HG03097 (cell line): ENCODE measurements at regions not wholly inside any gene's neighbourhood (a gene's known extent, or its start where the extent isn't known, plus 50 kb on each side); places are given as distances from the start of the nearest gene placed in this dataset.

Experiments
- ATAC-seq: cut with Tn5 transposase; IDR thresholded peaks from one replicate; pipeline ENCODE4 v1.9.1; 2021; ENCODE audit not compliant: unreplicated experiment, low FRiP score

- no peak for ATAC-seq
These were observed 54.1 kb upstream of the SPATA13 start for GRCh38 chr13:24106429-24106828.

DNA sequence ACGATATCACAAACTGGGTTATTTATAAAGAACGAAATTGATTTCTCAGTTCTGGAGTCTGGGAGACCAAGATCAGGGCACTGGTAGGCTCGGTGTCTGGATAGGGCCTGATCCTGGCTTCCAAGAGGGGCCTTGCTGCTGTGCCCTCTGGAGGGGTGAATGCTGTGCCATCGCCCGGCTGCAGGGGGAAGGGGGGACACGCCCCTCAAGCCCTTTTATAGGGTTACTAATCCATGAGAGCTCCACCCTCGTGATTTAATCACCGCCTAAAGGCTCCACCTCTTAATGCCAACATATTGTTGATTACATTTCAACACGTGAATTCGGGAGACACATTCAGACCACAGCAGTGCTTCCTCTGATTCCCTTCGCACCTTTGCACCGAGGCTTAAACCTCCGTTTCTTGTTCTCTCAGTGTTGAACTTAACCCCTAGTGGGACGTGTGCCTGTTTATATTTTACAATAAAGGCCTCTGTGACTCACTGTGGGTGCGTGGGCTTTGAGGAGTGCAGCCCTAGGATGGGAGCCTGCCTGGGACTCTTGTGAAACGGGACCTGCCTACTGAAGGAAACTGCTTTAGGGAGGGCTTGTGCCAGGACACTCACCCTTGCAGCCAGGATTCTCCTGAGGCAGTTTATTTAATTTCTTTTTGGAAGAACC is 52.4 kb upstream of the SPATA13 start:
- no peak for ATAC-seq

DNA sequence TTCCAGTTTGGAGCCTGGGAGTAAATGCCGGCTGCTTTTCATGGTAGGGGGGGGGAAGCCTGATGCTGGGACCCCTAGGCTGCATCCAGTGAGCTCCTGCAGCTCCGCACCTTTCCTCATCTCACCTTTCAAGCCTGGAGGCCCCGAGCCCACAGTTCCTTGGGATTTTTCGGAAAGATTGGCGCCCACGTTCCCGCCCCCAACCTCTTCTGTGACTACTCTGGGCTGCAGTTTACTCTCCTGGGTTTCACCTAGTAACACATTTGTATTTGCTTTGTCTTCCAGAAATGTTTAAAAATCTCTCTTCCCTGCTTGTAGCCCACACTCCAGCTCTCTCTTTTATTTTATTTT is 51.9 kb upstream of the SPATA13 start:
- ATAC-seq: no peak

GRCh38 chr13:24110011-24110410 is 50.5 kb upstream of the SPATA13 start:
- no peak for ATAC-seq
